Mesenchymal stem cell (in vitro differentiated cells and primary cell): ENCODE measurements at regions not wholly inside any gene's neighbourhood (a gene's known extent, or its start where the extent isn't known, plus 50 kb on each side); places are given as distances from the start of the nearest gene placed in this dataset.

Source experiments
- DNase-seq: peaks from one replicate; pipeline ENCODE4 v3.0.0-alpha.2; 2013
- H2AFZ ChIP-seq: one replicate; pipeline ENCODE4 v1.6.1; 2013; ENCODE audit warnings: low read depth, mild to moderate bottlenecking, control low read depth, inconsistent platforms, low read length, moderate library complexity
- H2AK5ac ChIP-seq: 2 replicates; pipeline ENCODE4 v1.6.1; 2013; ENCODE audit warnings: low read length, moderate library complexity, mild to moderate bottlenecking, inconsistent platforms; ENCODE audit not compliant: severe bottlenecking
- H2BK120ac ChIP-seq: one replicate; pipeline ENCODE4 v1.6.1; 2013; ENCODE audit warnings: low read depth, mild to moderate bottlenecking, inconsistent platforms, low read length, moderate library complexity
- H2BK12ac ChIP-seq, 2 experiments: one replicate each; pipeline ENCODE4 v1.6.1; 2013; ENCODE audit warnings: inconsistent platforms in 2 of 2, low read length in 2 of 2, mild to moderate bottlenecking in 2 of 2, moderate library complexity in 2 of 2, control low read depth in 1 of 2
- H2BK15ac ChIP-seq: one replicate; pipeline ENCODE4 v1.6.1; 2013; ENCODE audit warnings: mild to moderate bottlenecking, low read depth, inconsistent platforms; ENCODE audit not compliant: poor library complexity, severe bottlenecking
- H2BK5ac ChIP-seq: 2 replicates; pipeline ENCODE4 v1.6.1; 2013; ENCODE audit warnings: low read depth, mild to moderate bottlenecking, low read length, control low read depth, inconsistent platforms; ENCODE audit not compliant: poor library complexity, severe bottlenecking
- H3K14ac ChIP-seq, 2 experiments: one replicate each; pipeline ENCODE4 v1.6.1; 2013; ENCODE audit warnings: inconsistent platforms in 2 of 2, low read length in 2 of 2, control low read depth in 1 of 2, mild to moderate bottlenecking in 1 of 2, moderate library complexity in 1 of 2
- H3K18ac ChIP-seq, 2 experiments: one replicate each; pipeline ENCODE4 v1.6.1; 2013; ENCODE audit warnings: inconsistent platforms in 2 of 2, low read length in 2 of 2, control low read depth in 1 of 2, low read depth in 1 of 2, mild to moderate bottlenecking in 1 of 2
- H3K23ac ChIP-seq, 2 experiments: one replicate each; pipeline ENCODE4 v1.6.1; 2013; ENCODE audit warnings: inconsistent platforms in 2 of 2, low read length in 2 of 2, mild to moderate bottlenecking in 2 of 2, moderate library complexity in 2 of 2, control low read depth in 1 of 2
- H3K27ac ChIP-seq: 2 replicates; pipeline ENCODE4 v1.5.1; 2013; ENCODE audit warnings: mild to moderate bottlenecking, moderate library complexity, low read length, control low read depth, inconsistent platforms; ENCODE audit not compliant: poor library complexity, severe bottlenecking
- H3K27me3 ChIP-seq, 2 experiments: 2 replicates each; pipeline versions ENCODE4 v1.6.1 to v1.7.0; 2013; ENCODE audit warnings: low read length in 2 of 2, mild to moderate bottlenecking in 2 of 2, moderate library complexity in 2 of 2, control low read depth in 1 of 2, inconsistent platforms in 1 of 2; ENCODE audit not compliant: control insufficient read depth in 1 of 2, insufficient read depth in 1 of 2
- H3K36me3 ChIP-seq, 2 experiments: 2 replicates each; pipeline versions ENCODE4 v1.6.1 to v1.7.0; 2013; ENCODE audit warnings: low read length in 2 of 2, control low read depth in 1 of 2, inconsistent platforms in 1 of 2, low read depth in 1 of 2, mild to moderate bottlenecking in 1 of 2; ENCODE audit not compliant: insufficient read depth in 2 of 2, control insufficient read depth in 1 of 2
- H3K4ac ChIP-seq, 2 experiments: one replicate each; pipeline ENCODE4 v1.6.1; 2013; ENCODE audit warnings: inconsistent platforms in 2 of 2, low read length in 2 of 2, mild to moderate bottlenecking in 2 of 2, moderate library complexity in 2 of 2, control low read depth in 1 of 2, low read depth in 1 of 2
- H3K4me1 ChIP-seq: 2 replicates; pipeline ENCODE4 v1.6.1; 2013; ENCODE audit warnings: low read depth, low read length, control low read depth; ENCODE audit not compliant: control insufficient read depth, insufficient read depth
- H3K4me2 ChIP-seq: 2 replicates; pipeline ENCODE4 v1.6.1; 2013; ENCODE audit warnings: low read length, mild to moderate bottlenecking, inconsistent platforms; ENCODE audit not compliant: poor library complexity, severe bottlenecking
- H3K4me3 ChIP-seq, 2 experiments: 2 replicates each; pipeline versions ENCODE4 v1.5.1 to v1.7.0; 2013; ENCODE audit warnings: low read length in 2 of 2, mild to moderate bottlenecking in 2 of 2, control low read depth in 1 of 2, low read depth in 1 of 2; ENCODE audit not compliant: insufficient read depth in 1 of 2
- H3K79me1 ChIP-seq: replicated peaks from 2 replicates; pipeline ENCODE4 v1.6.1; 2013; ENCODE audit warnings: mild to moderate bottlenecking, control low read depth, low read length, inconsistent platforms; ENCODE audit not compliant: poor library complexity, severe bottlenecking
- H3K9ac ChIP-seq: 2 replicates; pipeline ENCODE4 v1.7.0; 2013; ENCODE audit warnings: mild to moderate bottlenecking, low read length, moderate library complexity
- H3K9me3 ChIP-seq: 2 replicates; pipeline ENCODE4 v1.7.0; 2013; ENCODE audit warnings: mild to moderate bottlenecking, low read length; ENCODE audit not compliant: control insufficient read depth
- H4K8ac ChIP-seq: one replicate; pipeline ENCODE4 v1.6.1; 2013; ENCODE audit warnings: inconsistent platforms, mild to moderate bottlenecking, low read length, moderate library complexity
- H4K91ac ChIP-seq: one replicate; pipeline ENCODE4 v1.6.1; 2013; ENCODE audit warnings: mild to moderate bottlenecking, low read length, inconsistent platforms
- WGBS: methylation state at CpG from one replicate; pipeline ENCODE4 v1.1.7; 2013; ENCODE audit warnings: mixed read lengths; 5-methylcytosine and 5-hydroxymethylcytosine counted together

DNA sequence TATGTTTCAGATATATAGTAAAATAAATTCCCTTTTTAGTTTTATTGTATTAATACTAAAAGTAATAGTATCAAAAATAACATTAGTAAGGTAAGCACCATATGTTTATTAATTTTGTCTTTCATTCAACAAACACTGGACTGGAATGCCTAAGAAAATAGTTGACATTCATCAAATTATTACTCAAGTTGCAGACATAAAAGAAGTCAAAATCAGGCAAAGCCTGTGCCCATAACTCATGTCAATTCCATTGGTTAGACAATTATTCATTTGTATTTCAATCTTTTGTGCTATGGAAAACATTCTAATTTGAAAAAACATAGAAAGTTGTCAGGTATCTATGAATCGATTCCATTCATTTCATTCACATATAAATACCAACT, 158.9 kb downstream of the CEMIP2 start:
- no peak overlapping the region for H3K14ac ChIP-seq
- H3K4me2 ChIP-seq = no peak overlapping the region
- no peak overlapping the region for H3K9ac ChIP-seq
- no peak overlapping the region for H3K18ac ChIP-seq
- H2BK5ac ChIP-seq = no peak overlapping the region
- H3K27me3 ChIP-seq = no peaks in the 10 kb centered on the region
- H2AK5ac ChIP-seq = no peak overlapping the region
- no peak overlapping the region for H3K4ac ChIP-seq
- no peak overlapping the region for H2AFZ ChIP-seq
- H3K4me1 ChIP-seq = peaks cover 2% of the 10 kb centered on the region
- no peak overlapping the region for H2BK15ac ChIP-seq
- no peak overlapping the region for H3K23ac ChIP-seq
- peaks cover 5% of the 10 kb centered on the region for H3K9me3 ChIP-seq
- no peak for DNase-seq
- no CpG with 5 or more reads among the region's 1 CpG for WGBS
- no peaks in the 10 kb centered on the region for H3K79me1 ChIP-seq
- no peak overlapping the region for H2BK120ac ChIP-seq
- H3K4me3 ChIP-seq = no peak overlapping the region
- no peak overlapping the region for H2BK12ac ChIP-seq
- H4K8ac ChIP-seq = no peak overlapping the region
- no peaks in the 10 kb centered on the region for H3K36me3 ChIP-seq
- no peak overlapping the region for H3K27ac ChIP-seq
- no peak overlapping the region for H4K91ac ChIP-seq

DNA sequence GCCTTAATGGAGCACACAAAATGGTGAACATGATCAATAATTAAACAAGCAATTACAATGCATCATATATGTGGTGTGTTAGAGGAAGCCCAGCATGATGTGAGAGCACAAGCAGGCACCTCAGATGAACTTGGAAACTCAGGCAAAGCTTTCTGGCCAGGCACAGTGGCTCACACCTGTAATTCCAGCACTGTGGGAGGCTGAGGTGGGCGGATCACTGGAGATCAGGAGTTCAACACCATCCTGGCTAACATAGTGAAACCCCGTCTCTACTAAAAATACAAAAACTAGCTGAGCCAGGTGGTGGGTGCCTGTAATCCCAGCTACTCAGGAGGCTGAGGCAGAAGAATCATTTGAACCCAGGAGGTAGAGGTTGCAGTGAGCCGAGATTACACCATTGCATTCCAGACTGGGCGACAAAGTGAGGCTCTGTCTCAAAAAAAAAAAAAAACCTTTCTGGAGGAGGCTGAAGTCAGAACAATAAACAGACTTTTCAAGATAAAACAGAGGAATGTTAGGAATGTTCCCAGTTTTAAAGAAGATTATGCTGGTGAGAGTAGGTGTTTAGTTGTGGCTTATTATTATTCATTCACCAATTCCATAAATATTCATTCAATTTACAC, 159.4 kb downstream of the CEMIP2 start:
- Histone ChIP-seq H2AFZ (no peak overlapping the region), H3K4me3 (no peak overlapping the region), H3K27ac (no peak overlapping the region), H3K9me3 (peaks cover 5% of the 10 kb centered on the region), H3K14ac (no peak overlapping the region), H2BK15ac (no peak overlapping the region), H3K36me3 (no peaks in the 10 kb centered on the region), H2BK120ac (no peak overlapping the region), H2BK12ac (peak overlapping the region in 1 of 2 experiments; percentile 63), H4K8ac (peak overlapping the region; percentile 54), H4K91ac (peak overlapping the region; percentile 50), H3K4me1 (peaks cover 2% of the 10 kb centered on the region), H3K18ac (peak overlapping the region in 1 of 2 experiments; percentile 4), H3K9ac (no peak overlapping the region), H3K79me1 (no peaks in the 10 kb centered on the region), H3K4ac (no peak overlapping the region), H3K23ac (no peak overlapping the region), H3K4me2 (no peak overlapping the region), H3K27me3 (no peaks in the 10 kb centered on the region), H2AK5ac (no peak overlapping the region), H2BK5ac (no peak overlapping the region)
- DNase-seq = no peak
- WGBS = 18% methylated on average over 2 of the region's 4 CpGs

GRCh38 chr9:71608021-71608420, 160.3 kb downstream of the CEMIP2 start:
- H2BK5ac ChIP-seq = no peak overlapping the region
- no peak for DNase-seq
- H2AK5ac ChIP-seq = no peak overlapping the region
- H2BK15ac ChIP-seq = no peak overlapping the region
- H3K79me1 ChIP-seq = no peaks in the 10 kb centered on the region
- peaks cover 2% of the 10 kb centered on the region for H3K4me1 ChIP-seq
- H4K91ac ChIP-seq = no peak overlapping the region
- H2BK12ac ChIP-seq = no peak overlapping the region
- H3K18ac ChIP-seq = no peak overlapping the region
- H3K36me3 ChIP-seq = no peaks in the 10 kb centered on the region
- H3K9ac ChIP-seq = no peak overlapping the region
- H3K27me3 ChIP-seq = no peaks in the 10 kb centered on the region
- no peak overlapping the region for H3K23ac ChIP-seq
- peak overlapping the region in 1 of 2 experiments; percentile 41 for H3K4me3 ChIP-seq
- no peak overlapping the region for H2AFZ ChIP-seq
- H3K14ac ChIP-seq = no peak overlapping the region
- H3K4me2 ChIP-seq = no peak overlapping the region
- H2BK120ac ChIP-seq = no peak overlapping the region
- no peak overlapping the region for H3K27ac ChIP-seq
- no peak overlapping the region for H3K4ac ChIP-seq
- H3K9me3 ChIP-seq = peaks cover 5% of the 10 kb centered on the region
- 98% methylated on average over 4 of the region's 4 CpGs for WGBS
- H4K8ac ChIP-seq = no peak overlapping the region

DNA sequence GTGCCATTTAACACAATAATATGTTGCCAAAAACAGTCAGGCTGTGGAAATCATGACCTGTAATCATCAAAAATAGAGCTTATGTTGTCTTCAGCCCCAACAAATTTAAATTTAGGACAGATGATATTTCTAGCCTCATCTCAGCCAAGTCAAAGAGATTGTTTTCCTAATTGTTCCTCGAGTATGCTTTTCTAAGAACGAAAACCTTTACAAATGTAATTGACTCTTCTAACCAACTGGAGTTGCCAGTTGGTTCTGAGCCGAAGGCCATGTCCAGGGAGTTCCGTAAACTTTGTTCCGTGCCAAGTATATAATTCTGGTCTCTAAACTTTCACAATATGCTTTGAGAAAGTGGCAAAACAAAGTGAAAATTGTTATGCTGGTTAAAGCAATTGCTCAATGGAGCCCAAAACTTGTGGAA, 160.8 kb downstream of the CEMIP2 start:
- Histone ChIP-seq H3K18ac (no peak overlapping the region), H4K91ac (no peak overlapping the region), H2AK5ac (no peak overlapping the region), H3K4ac (no peak overlapping the region), H3K36me3 (no peaks in the 10 kb centered on the region), H3K4me1 (peaks cover 2% of the 10 kb centered on the region), H2BK12ac (no peak overlapping the region), H3K14ac (no peak overlapping the region), H3K4me2 (no peak overlapping the region), H2BK5ac (no peak overlapping the region), H2BK120ac (no peak overlapping the region), H3K9me3 (peaks cover 5% of the 10 kb centered on the region), H3K4me3 (peak overlapping the region in 1 of 2 experiments; percentile 41), H3K79me1 (no peaks in the 10 kb centered on the region), H3K27me3 (no peaks in the 10 kb centered on the region), H3K9ac (no peak overlapping the region), H4K8ac (no peak overlapping the region), H3K23ac (no peak overlapping the region), H2AFZ (no peak overlapping the region), H3K27ac (no peak overlapping the region), H2BK15ac (no peak overlapping the region)
- over 99% methylated on average over 5 of the region's 5 CpGs for WGBS
- no peak for DNase-seq
